Dermis microvascular lymphatic vessel endothelial cell (primary cell): ENCODE measurements at regions not wholly inside any gene's neighbourhood (a gene's known extent, or its start where the extent isn't known, plus 50 kb on each side); places are given as distances from the start of the nearest gene placed in this dataset.

Experiments
- DNase-seq, 2 donors: peaks; one replicate each; pipeline versions ENCODE4 v3.0.0 to v3.0.0-alpha.2; 2010; ENCODE audit warnings: low read depth in 2 of 2

DNA sequence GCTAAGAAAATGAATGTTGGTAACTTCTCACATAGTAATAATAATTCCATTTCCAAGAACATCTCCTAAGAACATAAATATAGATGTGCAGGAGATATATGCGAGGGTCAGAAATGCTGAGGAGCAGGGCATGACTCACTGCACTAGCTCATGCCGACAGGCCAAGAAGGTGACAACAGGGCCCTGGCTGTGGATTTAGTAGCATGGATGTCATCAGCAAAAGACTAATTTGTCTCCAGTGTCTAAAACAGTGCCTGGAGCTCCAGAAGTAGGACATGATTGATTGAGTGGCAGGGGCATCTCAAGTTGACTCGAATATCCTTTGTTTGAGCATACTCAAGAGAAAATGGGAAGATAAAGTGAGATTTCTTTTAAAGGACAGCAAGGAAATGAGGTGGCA, 207.0 kb upstream of the FOXA2 start:
- DNase-seq, result no peak

DNA sequence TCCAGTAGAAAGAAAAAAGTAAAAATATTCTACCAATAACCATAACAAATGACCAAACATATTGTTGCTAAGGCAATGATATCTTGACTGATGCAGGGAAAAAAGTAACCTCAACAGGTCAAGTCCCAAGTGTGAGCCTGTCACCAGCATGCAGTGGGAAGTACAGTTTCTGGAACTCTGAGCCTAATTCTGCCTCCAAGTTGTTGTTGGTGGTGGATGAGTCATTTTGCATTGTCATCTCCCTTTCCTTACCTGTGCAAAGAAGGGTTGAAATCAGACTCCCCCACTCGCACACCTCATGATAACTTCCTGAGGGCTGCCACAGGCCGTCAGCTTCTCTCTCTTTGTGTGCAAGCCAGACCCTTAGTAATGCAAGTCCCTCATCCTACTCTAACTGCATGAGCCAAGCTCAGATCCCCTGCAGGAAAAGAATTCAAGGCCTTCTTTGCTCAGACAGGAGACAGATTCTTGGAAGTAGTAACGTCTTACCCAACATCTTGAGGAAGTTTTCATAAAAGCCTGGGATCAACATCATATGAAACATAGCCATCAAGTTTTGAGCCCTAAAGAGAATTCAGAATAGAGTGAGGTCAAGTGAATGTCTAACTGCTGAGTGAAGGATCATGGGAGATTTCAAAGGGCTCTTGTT, 207.6 kb upstream of the FOXA2 start:
- no peak for DNase-seq

DNA sequence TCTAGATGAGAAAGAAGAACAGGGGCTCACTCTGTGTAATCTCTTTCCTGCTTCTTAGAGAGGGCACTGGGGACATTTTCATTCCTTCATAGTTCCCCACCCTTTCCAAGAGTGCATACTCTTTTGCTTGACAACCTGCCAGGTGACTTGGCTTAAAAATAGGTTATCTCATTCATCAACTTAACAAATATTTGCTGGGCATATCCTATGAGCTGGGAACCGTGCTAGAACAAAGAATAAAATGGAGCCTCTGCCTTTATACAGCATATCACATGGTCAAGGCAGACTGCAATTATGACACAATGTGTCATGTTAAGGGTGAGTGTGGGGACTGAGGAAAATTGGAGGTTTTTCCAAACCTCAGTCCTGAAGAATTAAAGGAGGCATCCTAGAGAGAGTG, 209.8 kb upstream of the FOXA2 start:
- DNase-seq, result peak in 1 of 2 donors; percentile 32

- DNase-seq, result no peak
Measured at GRCh38 chr20:22795433-22795832, 211.1 kb upstream of the FOXA2 start.

DNA sequence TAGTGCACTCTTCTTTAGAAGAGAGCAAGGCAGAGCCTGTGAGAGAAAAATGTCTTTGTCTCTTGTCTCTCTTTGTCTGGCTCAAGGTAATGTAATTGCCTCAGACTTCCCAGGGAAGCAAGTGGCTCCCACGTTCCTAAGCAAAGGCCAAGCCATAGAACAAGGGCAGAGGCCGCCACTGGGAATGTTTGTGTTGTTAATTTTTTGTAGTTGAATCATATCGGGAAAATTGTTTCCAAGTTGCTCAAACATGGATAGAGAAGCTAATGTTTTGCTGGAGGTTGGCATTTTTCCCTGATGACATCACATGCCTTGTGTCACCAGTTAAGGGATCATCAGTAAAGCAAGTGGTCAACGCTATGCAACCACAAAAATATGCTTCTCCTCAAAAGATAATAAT, 211.5 kb upstream of the FOXA2 start:
- peak; percentile 94 to 98 for DNase-seq

GRCh38 chr20:22796469-22797077, 212.2 kb upstream of the FOXA2 start:
- DNase-seq, result peak in 1 of 2 donors; percentile 61

GRCh38 chr20:22797103-22797502, 212.7 kb upstream of the FOXA2 start:
- DNase-seq, result peak in 1 of 2 donors; percentile 56

GRCh38 chr20:22799687-22800086, 215.3 kb upstream of the FOXA2 start:
- DNase-seq, result no peak

- DNase-seq, result no peak
Measured at GRCh38 chr20:22800129-22800528, 215.8 kb upstream of the FOXA2 start.

GRCh38 chr20:22801528-22801927, 217.2 kb upstream of the FOXA2 start:
- DNase-seq, result no peak

- no peak for DNase-seq
Measured at GRCh38 chr20:22802296-22802695, 217.9 kb upstream of the FOXA2 start.

GRCh38 chr20:22805219-22805618, 220.8 kb upstream of the FOXA2 start:
- peak in 1 of 2 donors; percentile 62 for DNase-seq

DNA sequence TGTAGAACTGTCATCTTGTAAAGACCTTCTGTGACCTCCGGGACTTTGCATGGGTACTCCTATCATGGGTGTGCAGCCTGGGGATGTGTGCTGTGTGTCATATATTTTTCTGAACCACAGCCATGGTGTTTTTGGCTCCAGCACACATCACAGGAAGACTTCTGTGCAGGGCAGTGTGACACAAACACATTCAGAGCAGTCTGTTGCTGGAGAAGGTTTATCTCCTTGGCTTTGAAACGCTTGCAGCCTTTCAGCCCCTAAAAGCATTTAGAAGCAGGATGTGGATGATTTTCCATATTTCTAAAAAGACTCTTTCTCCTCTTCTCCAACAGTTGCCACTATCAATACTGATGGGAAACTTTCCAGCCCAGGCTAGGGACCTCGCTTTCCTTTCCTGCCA, 221.6 kb upstream of the FOXA2 start:
- no peak for DNase-seq

- no peak for DNase-seq
Measured at GRCh38 chr20:22807045-22807444, 222.7 kb upstream of the FOXA2 start.

DNA sequence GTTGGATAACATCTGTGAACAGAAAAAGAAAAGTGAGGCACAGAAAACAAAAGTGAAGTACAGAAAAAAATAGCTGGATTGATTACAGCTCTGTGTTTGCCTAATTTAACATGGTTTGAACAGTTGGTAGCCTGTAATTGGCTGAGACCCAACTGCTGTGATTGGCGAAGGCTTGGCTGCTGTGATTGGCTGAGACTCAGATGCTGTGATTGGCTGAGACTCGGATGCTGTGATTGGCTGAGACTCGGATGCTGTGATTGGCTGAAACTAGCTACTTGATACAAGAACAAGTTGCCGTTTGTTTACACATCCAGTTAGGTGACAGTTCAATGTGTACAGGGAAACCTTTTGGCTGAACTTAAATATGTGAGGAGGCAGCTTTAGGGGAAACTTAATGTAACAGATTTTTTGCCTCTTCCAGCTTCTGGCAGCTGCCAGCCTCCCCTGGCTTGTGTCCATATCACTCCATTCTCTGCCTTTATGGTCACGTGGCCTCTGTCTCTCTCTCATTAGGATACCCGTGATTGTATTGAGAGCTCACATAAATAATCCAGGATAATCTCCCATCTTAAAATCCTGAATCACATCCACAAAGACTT, 223.4 kb upstream of the FOXA2 start:
- DNase-seq, result no peak

DNA sequence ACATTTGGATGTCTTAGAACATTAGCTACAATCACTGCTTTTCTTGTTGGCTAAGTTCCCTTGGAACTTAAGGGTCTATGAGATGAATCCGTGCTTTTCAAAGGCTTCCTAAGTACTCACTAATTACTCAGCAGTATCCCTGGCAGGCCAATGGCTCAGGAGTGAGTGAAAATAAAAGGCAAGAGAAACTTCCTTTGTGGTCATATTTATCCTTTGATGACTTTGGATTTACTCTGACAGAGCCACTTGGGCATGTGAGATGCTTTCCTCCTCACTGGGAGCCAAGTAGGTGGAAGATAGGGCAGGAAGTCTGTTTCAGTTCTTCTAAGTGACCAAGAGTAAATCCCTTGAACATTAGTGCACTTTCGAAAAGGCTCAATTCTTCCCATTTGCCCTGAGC, 224.3 kb upstream of the FOXA2 start:
- DNase-seq, result no peak

DNA sequence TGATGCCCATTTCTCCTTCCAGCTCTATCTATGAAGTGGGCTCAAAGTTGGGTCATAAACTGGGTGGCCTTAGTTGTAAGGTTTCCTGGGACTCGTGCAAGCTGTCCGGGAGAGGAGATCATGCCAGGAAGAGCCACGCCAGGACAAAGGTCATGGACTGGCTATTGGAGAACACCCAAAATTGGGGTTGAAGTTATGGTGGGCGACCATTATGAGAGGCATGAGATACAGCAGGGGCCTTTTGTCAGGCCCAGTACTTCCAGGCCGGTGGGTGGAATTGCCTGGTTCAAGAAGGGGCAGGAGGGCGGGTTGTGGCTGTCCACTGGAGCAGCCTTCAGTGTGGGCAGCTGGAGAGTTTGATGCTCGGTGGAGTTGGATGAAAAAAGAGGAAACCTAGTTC, 225.1 kb upstream of the SSTR4 start:
- DNase-seq, result no peak

DNA sequence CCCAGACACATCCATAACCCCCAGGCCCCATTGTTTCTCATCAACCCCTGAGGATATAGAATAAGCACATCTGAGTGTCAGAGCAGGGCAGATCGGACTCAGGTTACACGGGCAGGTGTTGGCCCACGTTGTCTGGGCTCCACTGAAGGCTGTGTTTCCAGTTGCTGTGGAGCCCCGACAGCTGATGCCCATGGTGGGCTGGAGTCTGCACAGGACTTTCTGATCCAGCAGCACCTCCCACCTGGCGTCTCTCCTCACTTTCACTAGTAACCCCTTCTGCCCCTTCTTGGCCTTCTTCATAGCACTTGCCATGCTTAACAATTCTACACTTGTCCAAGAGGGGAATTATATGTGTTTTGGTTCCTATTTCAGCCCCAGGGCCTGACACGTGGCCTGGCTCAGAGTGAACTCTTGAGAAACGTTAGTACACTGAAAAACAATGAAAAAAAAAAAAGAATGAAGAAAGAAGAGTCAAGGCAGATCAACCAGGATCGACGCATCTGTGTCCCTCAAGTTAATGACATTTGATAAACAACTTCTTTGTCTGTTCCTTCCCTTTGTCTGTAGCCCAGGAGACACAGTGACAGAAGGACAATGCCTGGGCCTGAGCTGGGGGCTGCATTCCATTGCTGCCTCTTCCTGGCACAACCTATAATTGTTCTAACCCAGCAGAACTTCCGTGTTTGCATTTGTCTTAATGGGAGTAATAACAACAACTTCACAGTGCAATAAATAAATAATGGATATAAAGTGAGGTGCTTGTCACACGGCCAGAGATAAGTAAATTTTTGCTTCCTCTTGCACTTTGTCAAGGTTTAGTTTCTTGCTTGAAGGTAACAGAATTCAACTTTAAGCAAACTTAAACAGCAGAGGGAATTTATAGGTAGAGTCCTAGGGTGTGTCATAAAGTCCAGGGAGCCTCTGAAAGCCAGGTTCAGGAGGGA, 224.2 kb upstream of the SSTR4 start:
- DNase-seq, result peak in 1 of 2 donors; percentile 24

GRCh38 chr20:22814471-22815205, 220.5 kb upstream of the SSTR4 start:
- no peak for DNase-seq

- DNase-seq, result no peak
Measured at GRCh38 chr20:22815206-22815551, 219.9 kb upstream of the SSTR4 start.

DNA sequence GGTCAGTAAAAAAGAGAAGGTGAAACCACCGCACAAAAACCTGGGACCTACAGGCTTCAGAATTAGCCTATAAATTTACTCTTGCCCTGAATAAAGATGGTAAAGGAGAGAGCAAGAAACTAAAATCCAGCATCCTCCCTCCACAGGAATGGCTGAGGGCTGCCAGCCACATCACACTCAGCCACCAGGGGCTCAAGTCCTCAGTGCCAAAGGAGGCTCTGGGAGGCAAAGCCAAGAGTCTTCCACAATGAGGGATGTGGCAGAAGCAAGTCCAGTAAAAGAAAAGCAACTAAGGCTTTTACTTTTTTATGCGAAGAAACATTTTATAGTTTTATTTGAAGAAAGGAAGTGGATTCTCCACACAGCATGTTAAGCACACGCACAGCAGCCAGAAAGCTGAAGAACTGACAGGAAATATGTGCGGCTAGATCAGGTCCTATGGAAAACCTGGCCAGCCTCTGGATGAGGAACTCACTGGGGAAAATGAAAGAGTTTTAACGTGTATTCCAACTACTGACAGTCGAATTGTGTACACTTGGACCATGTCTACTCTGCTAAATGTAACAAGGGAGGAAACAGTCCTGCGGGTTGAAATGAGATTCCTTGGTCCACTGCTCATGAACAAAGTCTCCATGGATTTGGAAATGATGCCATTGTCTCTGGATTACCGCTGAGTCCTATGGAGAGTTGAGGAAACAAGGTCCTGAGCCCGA, 219.4 kb upstream of the SSTR4 start:
- DNase-seq, result no peak
